Dendritic cell treated with granulocyte-macrophage colony-stimulating factor and Interleukin-4, amounts not matched to agents 40 ng/mL and 50 ng/mL, for 4 days (primary cell): ENCODE measurements at regions not wholly inside any gene's neighbourhood (a gene's known extent, or its start where the extent isn't known, plus 50 kb on each side); places are given as distances from the start of the nearest gene placed in this dataset.

ENCODE experiments used
- H3K27ac Mint-ChIP-seq: one replicate; pipeline ENCODE4 v1.8.0; 2022; ENCODE audit warnings: mild to moderate bottlenecking, mixed read lengths
- H3K27me3 Mint-ChIP-seq: one replicate; pipeline ENCODE4 v1.8.0; 2022; ENCODE audit warnings: mild to moderate bottlenecking, mixed read lengths
- H3K36me3 Mint-ChIP-seq: one replicate; pipeline ENCODE4 v1.8.0; 2022; ENCODE audit warnings: low read depth, mixed read lengths
- H3K4me1 Mint-ChIP-seq: one replicate; pipeline ENCODE4 v1.8.0; 2022; ENCODE audit warnings: low read depth, mixed read lengths
- H3K4me3 Mint-ChIP-seq: one replicate; pipeline ENCODE4 v1.8.0; 2022; ENCODE audit warnings: mild to moderate bottlenecking, moderate library complexity, mixed read lengths
- H3K9me3 Mint-ChIP-seq: one replicate; pipeline ENCODE4 v1.8.0; 2022; ENCODE audit warnings: mixed read lengths
- intact Hi-C: fragments of 100-400 bp; cut with micrococcal nuclease; formaldehyde crosslinking; loops from one replicate; pipeline ENCODE4 v1.15.0; 2022

DNA sequence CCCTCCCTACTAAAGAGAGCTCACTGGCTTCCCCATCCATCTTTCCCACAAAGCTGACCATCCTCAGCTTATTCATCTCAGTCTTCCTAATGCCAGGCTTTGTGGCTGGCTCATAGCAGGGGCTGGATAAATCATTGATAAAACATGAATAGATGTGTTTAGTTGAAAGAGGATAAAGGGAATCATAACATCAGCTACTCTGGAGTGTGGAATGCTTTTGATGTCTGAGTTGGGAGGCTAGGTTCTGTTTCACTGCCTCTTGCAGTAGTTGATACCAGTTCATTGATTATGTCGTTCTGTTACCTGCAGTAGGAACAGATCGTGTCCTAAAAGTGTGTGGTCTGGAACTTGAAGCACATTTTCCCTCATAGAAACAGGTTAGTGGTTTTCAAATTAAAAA lies 66.3 kb upstream of the HK2 start:
- Mint-ChIP-seq H3K9me3 (no peaks in the 10 kb centered on the region), H3K4me3 (no peak overlapping the region), H3K36me3 (no peaks in the 10 kb centered on the region), H3K27ac (no peak overlapping the region), H3K4me1 (peaks cover 33% of the 10 kb centered on the region), H3K27me3 (no peaks in the 10 kb centered on the region)
- intact Hi-C loops = no loop called here

DNA sequence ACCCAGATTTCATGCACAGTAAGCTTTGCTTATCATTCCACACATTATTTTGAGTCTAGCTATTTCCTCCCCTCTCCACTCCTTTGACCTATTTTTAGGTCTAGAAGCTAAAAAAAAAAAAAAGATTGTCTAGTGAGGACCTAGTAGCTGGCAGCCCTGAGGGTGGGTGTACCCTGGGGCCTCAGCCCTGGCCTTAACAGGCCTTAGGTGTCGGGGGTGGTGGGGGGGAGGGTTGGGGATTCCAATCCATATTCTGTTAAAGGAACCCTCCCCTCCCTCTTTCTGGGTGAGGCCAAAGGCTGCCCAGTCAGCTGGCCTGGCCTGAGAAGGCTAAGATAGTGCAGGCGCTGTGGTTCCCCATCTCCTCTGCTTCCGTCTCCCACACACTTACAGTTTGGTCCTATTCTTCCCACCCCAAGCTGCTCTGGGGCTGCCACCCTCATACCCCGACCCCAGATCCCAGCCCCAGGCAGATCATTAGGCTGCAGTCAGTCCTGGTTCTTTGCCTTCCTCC lies 65.5 kb upstream of the HK2 start:
- Mint-ChIP-seq H3K27me3 (no peaks in the 10 kb centered on the region), H3K4me1 (peaks cover 33% of the 10 kb centered on the region), H3K4me3 (no peak overlapping the region), H3K9me3 (no peaks in the 10 kb centered on the region), H3K27ac (no peak overlapping the region), H3K36me3 (no peaks in the 10 kb centered on the region)
- intact Hi-C loops = no loop called here

DNA sequence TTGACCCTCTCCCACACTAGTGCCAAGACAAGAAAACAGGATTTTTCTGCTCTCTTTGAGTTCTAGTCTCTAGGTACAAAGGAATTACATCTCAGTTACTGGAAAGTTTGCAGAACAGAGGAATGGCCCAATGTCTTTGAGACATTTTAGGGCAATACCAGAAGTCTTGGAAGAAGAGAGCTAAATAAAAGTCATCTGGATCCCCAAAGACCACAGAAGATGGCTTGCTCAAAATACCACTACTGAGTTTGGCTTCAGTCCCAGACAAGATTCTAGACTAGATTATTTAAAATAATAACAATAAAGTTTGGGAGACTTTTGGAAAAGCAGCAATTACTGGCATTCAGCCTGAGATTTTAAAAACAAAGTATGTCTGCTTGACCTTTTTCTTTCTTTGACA lies 61.9 kb upstream of the HK2 start:
- H3K27me3 Mint-ChIP-seq = no peaks in the 10 kb centered on the region
- intact Hi-C loops = no loop called here

DNA sequence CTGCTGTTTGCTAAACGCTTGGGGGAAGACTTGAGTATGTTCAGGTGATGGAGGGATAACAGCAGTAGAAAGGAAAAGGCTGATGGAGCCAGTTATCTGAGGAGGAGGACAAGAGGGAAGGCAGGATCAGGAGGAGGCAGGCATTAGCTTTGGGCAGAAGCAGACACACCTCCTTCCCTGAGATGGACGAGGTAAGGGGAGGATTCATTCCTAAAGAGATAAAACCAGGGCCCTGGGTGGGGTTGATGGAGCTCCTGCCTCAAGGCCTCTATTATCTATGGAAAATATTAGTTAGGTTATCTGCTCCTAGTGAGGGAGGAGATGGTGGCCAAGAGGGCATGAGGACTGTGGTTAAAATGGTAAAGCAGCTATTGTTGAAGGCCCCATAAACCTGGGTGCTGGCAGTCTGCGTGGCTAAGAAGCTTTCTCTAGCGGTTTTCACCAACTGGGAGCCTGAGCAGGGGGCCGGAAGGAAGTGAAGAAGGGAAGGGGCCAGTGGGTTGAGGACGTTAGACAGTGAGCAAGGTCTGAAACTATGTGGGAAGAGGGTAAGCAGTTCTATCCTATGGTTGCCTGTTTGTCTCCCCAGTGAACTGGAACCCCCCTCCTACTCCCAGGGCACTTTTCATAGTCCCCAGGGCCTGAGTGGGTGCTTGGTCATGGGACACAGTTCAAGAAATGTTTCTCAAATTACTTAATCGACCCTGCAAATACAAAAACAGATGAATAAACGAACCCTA lies 56.6 kb upstream of the HK2 start:
- intact Hi-C loops = no loop called here
- Mint-ChIP-seq H3K4me3 (no peak overlapping the region), H3K27ac (no peak overlapping the region), H3K9me3 (no peaks in the 10 kb centered on the region), H3K36me3 (no peaks in the 10 kb centered on the region), H3K4me1 (peaks cover 14% of the 10 kb centered on the region), H3K27me3 (peaks cover 4% of the 10 kb centered on the region)

More for the DNA sequence above, 61.9 kb upstream of the HK2 start:
- Mint-ChIP-seq H3K4me1 (peaks cover 11% of the 10 kb centered on the region), H3K27ac (no peak overlapping the region), H3K9me3 (no peaks in the 10 kb centered on the region), H3K36me3 (no peaks in the 10 kb centered on the region), H3K4me3 (no peak overlapping the region)

DNA sequence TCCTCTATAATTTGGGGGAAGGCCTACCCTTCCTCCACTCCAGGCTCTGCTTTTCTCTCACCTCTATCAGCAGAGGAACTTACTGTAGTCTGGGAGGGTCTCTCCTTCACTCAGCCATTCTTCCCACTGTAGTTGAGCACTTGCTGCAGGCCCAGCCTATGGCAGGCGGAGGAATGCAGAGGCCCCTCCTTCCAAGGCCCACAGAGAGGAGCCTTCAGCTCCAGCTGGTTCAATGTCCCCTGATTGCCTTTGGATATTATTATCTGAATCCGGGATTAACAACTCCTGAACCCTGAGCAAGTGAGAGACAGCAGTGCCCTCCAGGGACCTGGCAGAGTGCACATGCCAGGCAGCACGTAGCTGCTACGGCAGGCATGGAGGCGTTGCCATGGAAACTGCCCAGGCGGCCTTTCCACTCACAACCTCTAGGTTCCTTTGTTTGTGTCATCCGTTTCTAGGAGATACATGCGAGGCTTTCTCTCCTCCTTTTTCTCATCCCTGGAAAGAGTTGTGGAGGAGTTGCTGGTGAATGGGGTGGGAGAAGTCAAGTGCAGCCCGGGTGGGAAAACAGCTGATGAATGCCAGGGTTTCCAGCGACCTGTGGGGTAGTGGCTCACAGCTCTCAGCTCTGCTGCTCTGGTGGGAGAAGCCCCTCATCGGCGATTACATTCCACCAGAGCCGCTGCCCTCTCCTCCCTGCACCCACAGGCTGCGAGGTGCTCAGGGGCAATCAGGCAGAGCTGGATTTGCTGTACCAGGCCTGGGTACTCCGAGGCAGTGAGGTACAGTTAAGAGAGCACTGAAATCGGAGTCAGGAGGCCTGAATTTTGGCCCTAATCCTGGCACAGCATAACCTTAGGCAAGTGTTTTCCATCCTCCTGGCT lies 55.3 kb upstream of the HK2 start:
- no peak overlapping the region for H3K4me3 Mint-ChIP-seq
- peaks cover 7% of the 10 kb centered on the region for H3K27me3 Mint-ChIP-seq
- H3K4me1 Mint-ChIP-seq = peaks cover 17% of the 10 kb centered on the region
- intact Hi-C loops = no loop called here
- no peaks in the 10 kb centered on the region for H3K9me3 Mint-ChIP-seq
- H3K36me3 Mint-ChIP-seq = no peaks in the 10 kb centered on the region
- no peak overlapping the region for H3K27ac Mint-ChIP-seq

DNA sequence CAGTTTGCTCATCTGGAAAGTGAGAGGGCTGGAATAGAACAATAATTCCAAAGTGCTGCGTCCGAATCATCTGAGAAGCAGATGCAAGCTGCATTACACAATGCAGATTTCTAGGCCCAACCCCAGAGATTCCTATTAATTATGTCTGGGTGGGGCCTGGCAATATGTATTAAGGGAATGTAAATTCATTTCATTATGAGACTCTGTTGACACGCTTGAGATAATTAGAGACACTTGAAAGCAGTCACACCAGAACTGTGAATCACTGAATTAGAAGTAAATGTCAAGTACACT lies 54.7 kb upstream of the HK2 start:
- no peaks in the 10 kb centered on the region for H3K9me3 Mint-ChIP-seq
- H3K4me3 Mint-ChIP-seq = no peak overlapping the region
- peaks cover 8% of the 10 kb centered on the region for H3K27me3 Mint-ChIP-seq
- H3K4me1 Mint-ChIP-seq = peaks cover 23% of the 10 kb centered on the region
- H3K36me3 Mint-ChIP-seq = no peaks in the 10 kb centered on the region
- H3K27ac Mint-ChIP-seq = no peak overlapping the region
- intact Hi-C loops = no loop called here

DNA sequence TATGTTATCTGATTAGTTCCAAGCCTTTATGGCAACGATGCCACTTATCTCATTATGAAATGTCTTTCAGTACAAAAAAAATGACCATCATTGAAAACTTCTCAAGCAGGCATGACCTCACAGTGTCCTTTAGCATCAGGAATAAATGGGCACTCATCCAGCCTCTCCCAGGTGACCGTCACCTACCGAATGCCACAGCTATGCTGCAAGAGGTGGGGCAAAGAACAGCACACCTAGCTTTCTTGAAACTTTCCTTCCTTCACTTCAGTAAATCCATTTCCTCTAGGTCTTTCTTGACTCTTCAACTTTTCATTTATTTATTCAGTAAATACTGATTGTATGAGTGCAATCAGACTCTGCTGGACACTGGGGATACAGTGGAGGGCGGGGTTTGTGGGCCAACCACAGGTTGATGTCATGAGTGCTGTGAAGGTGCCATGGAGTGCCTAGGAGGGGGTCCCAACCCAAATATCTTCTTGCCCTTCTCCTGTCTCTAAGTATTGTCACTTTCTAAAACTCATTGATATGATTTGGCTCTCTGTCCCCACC lies 54.3 kb upstream of the HK2 start:
- Mint-ChIP-seq H3K36me3 (no peaks in the 10 kb centered on the region), H3K4me1 (peaks cover 23% of the 10 kb centered on the region), H3K9me3 (no peaks in the 10 kb centered on the region), H3K27me3 (peaks cover 10% of the 10 kb centered on the region), H3K27ac (no peak overlapping the region), H3K4me3 (no peak overlapping the region)
- intact Hi-C loops = no loop called here
